DMS153 (cell line): ENCODE measurements at regions not wholly inside any gene's neighbourhood (a gene's known extent, or its start where the extent isn't known, plus 50 kb on each side); places are given as distances from the start of the nearest gene placed in this dataset.

Source experiments
- DNase-seq: peaks from one replicate; lab custom pipeline; 2025; lab: John Stamatoyannopoulos, UW

- DNase-seq, result no peak
Observed at GRCh38 chr9:87157366-87158031, 210.2 kb upstream of the GAS1 start.

- DNase-seq, result no peak
Observed at GRCh38 chr9:87158765-87159164, 211.5 kb upstream of the GAS1 start.

GRCh38 chr9:87160148-87161102 lies 213.1 kb upstream of the GAS1 start:
- no peak for DNase-seq

GRCh38 chr9:87167161-87167560 lies 219.9 kb upstream of the GAS1 start:
- no peak for DNase-seq

- no peak for DNase-seq
Observed at GRCh38 chr9:87167582-87167981, 220.3 kb upstream of the GAS1 start.

- DNase-seq, result no peak
Observed at GRCh38 chr9:87178302-87178701, 231.0 kb upstream of the GAS1 start.

GRCh38 chr9:87179553-87180340 lies 232.4 kb upstream of the GAS1 start:
- DNase-seq, result no peak

- DNase-seq, result no peak
Observed at GRCh38 chr9:87180361-87180760, 233.1 kb upstream of the GAS1 start.

GRCh38 chr9:87180841-87181240 lies 233.5 kb upstream of the GAS1 start:
- DNase-seq, result no peak

GRCh38 chr9:87181670-87182069 lies 234.4 kb upstream of the GAS1 start:
- no peak for DNase-seq

GRCh38 chr9:87184956-87185642 lies 237.8 kb upstream of the GAS1 start:
- DNase-seq, result no peak

GRCh38 chr9:87187656-87188055 lies 240.3 kb upstream of the GAS1 start:
- DNase-seq, result no peak

GRCh38 chr9:87189006-87189405 lies 241.7 kb upstream of the GAS1 start:
- no peak for DNase-seq

- DNase-seq, result no peak
Observed at GRCh38 chr9:87193151-87193550, 245.8 kb upstream of the GAS1 start.

- DNase-seq, result no peak
Observed at GRCh38 chr9:87193925-87194868, 246.9 kb upstream of the GAS1 start.

GRCh38 chr9:87195306-87195705 lies 248.0 kb upstream of the GAS1 start:
- no peak for DNase-seq

- no peak for DNase-seq
Observed at GRCh38 chr9:87197349-87198130, 250.2 kb upstream of the GAS1 start.

GRCh38 chr9:87198716-87199115 lies 251.4 kb upstream of the GAS1 start:
- DNase-seq, result no peak

- no peak for DNase-seq
Observed at GRCh38 chr9:87199278-87199677, 252.0 kb upstream of the GAS1 start.

- no peak for DNase-seq
Observed at GRCh38 chr9:87199782-87200181, 252.5 kb upstream of the GAS1 start.
